ENCODE measurements at regions not wholly inside any gene's neighbourhood (a gene's known extent, or its start where the extent isn't known, plus 50 kb on each side); places are given as distances from the start of the nearest gene placed in this dataset.

GRCh38 chr11:98289617-98290263 lies 731.0 kb upstream of the CNTN5 start:
- POLR2A ChIA-PET, result no interaction called here
- Histone ChIP-seq H3K4me3 (ENCODE audit: low read depth in 2 of 2, low read length in 1 of 2) (no peak overlapping the region), H3K79me2 (ENCODE audit: insufficient read depth) (no peaks in the 10 kb centered on the region), H3K9ac (no peak overlapping the region), H4K20me1 (ENCODE audit: insufficient read depth) (no peaks in the 10 kb centered on the region), H3K36me3 (replicated peaks in 1 of 2; ENCODE audit: control insufficient read depth in 1 of 2, insufficient read depth in 2 of 2, low read length in 1 of 2) (no peaks in the 10 kb centered on the region), H3F3A (replicated peaks; ENCODE audit: insufficient read depth) (no peaks in the 10 kb centered on the region), H3K9me2 (no peaks in the 10 kb centered on the region; the same call in 1 of the 2 replicates), H3K27me3 (ENCODE audit: insufficient read depth) (no peaks in the 10 kb centered on the region), H3K4me1 (ENCODE audit: control insufficient read depth in 1 of 2, insufficient read depth in 2 of 2, low read depth in 1 of 2, low read length in 1 of 2) (no peaks in the 10 kb centered on the region), H3K9me3 (no peaks in the 10 kb centered on the region), H3K4me2 (no peak overlapping the region), H2AFZ (ENCODE audit: low read depth) (no peak overlapping the region), H3K27ac (ENCODE audit: low read depth in 2 of 2, low read length in 1 of 2) (no peak overlapping the region)
- TF ChIP-seq CTCF (IDR thresholded peaks at IDR 0.05) (no peak), NFIC (IDR thresholded peaks at IDR 0.05; ENCODE audit: borderline replicate concordance) (no peak), JUND (IDR thresholded peaks at IDR 0.05) (no peak), EP300 (IDR thresholded peaks at IDR 0.05; ENCODE audit: borderline replicate concordance in 1 of 2, low read depth in 1 of 2, low read length in 1 of 2) (no peak), TAF1 (IDR thresholded peaks at IDR 0.05; ENCODE audit: borderline replicate concordance, low read depth, low read length) (no peak), MXI1 (IDR thresholded peaks at IDR 0.05; ENCODE audit: low read depth, low read length) (no peak), FOSL2 (IDR thresholded peaks at IDR 0.05; ENCODE audit: borderline replicate concordance, low read depth) (no peak), USF1 (IDR thresholded peaks at IDR 0.05; ENCODE audit: borderline replicate concordance, low read depth) (no peak), MEF2A (IDR thresholded peaks at IDR 0.05; ENCODE audit: borderline replicate concordance, low read depth) (no peak), RXRA (IDR thresholded peaks at IDR 0.05; ENCODE audit: borderline replicate concordance, low read depth) (no peak), IRF3 (IDR thresholded peaks at IDR 0.05; ENCODE audit: low read depth, low read length) (no peak), ZBTB33 (IDR thresholded peaks at IDR 0.05; ENCODE audit: borderline replicate concordance, low read depth) (no peak), FOXJ3 (CRISPR knock-in tag; IDR thresholded peaks at IDR 0.05) (no peak), TCF12 (IDR thresholded peaks at IDR 0.05) (no peak), MAX (IDR thresholded peaks at IDR 0.05; ENCODE audit: low read depth) (no peak)
- WGBS (ENCODE audit: low lambda C conversion rate), result 24% methylated on average over 3 of the region's 3 CpGs
- CTCF ChIA-PET, result no interaction called here
- no peak for DNase-seq

Data from SK-N-SH (cell line).